GF-D8 (cell line): ENCODE measurements at regions not wholly inside any gene's neighbourhood (a gene's known extent, or its start where the extent isn't known, plus 50 kb on each side); places are given as distances from the start of the nearest gene placed in this dataset.
"Not testable (repeated sequence)": the region's sequence is repeated elsewhere in the genome, so short reads cannot be mapped to it uniquely, and the experiment has no call there.

Experiments used
- DNase-seq: peaks from one replicate; lab custom pipeline; 2025; lab: John Stamatoyannopoulos, UW

DNA sequence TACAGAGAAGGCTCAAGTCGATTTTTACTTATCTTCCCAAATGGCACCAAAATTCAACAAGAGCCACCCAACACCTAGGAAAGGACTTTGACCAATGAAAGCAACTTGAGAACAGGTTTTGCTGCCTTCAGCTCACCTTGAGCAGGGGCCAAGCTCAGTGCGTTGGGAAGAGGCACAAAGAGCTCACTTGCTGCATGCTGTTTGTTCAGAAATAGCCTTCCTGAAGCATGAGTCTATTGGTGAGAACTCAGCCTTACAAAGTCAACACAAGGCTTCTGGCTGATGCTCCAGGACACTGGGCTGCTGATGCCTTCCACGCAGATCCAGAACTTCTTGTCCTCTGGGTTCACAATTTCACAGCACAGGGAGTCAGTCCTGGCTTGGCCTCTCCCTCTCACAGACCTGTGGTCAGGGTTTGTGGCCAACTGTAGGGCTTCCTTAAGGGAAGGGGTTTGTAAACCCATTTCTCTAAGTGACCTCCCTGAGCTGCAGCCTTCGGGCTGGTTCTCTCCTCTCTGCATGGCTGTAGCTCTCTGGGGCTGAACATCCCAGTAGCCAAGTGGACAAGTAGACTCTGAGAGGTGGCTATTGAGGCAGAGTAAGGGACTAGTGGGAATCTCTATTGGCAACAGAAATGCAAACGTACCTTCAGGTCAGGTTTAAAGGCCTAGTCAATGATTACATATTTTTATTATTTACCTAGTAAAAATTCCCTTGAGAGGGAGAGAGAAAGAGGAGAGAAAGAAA lies 124.7 kb upstream of the GATA6 start:
- DNase-seq: no peak

DNA sequence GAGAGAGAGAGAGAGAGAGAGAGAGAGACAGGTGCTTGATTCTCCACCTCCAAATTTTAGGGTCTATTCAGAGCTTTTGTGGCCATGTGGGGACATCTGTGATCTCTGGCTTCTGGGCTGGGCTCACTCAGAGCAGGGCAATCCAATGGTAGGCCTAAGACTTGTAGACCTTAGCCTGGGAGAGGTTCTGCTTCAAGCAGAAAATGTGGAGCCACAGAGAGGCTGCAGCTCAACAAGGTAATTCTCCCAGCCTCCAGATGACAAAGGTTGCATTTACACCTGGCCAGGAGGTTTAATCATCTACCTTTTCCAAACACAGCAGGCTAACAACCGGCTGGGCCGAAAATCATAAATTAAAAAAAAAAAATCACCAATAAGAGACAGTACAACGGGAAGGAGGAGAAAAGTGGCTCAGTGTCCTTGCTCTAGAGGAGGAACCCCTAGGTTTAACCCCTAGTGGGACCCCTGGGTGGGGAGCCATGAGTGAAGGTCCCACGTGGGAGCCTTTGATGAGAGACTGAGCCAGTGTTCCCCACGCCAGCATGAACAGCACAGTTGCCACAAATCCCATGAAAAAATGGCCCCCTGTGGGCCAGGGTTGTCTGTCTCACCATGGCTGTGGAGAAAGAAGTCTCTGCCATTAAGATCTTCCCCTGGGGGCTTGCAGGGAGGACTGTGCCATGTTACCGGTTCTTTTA lies 124.0 kb upstream of the GATA6 start:
- no peak for DNase-seq

DNA sequence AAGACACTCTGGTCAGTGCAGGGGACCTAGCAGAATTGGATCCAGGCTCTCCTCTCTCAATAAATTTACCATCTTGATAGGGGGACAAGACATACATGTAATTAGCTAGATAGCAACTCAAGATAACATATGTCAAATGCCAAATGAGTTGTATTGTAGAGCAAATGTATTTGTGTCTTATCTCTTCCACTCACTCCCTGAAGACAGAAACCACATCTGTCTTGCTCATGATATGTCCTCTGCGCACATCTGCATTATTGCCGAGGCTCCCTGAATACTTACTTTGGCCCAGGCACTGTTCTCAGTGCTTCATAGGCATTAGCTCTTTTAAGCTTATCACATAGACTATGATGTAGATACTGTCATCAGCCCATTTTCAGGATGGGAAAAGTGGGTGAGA lies 122.9 kb upstream of the GATA6 start:
- no peak for DNase-seq

DNA sequence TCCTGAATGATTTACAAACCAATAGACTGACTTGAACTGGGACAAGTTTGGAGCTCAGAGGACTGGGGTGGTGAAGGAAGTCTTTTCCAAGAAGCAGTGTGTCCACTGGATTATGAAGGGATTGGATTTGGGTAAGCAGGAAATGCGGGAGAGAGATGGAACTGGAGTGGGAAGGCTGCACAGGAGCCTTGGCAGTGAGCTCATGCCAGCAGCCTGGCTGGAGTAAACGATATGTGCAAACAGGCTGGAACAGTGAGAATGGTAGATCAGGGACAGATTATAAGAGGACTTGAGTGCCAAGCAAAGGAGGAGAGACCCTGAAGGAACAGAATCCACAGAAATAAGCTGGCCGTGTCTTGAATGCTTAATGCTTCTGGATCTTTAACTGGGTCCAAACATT lies 121.9 kb upstream of the GATA6 start:
- no peak for DNase-seq

DNA sequence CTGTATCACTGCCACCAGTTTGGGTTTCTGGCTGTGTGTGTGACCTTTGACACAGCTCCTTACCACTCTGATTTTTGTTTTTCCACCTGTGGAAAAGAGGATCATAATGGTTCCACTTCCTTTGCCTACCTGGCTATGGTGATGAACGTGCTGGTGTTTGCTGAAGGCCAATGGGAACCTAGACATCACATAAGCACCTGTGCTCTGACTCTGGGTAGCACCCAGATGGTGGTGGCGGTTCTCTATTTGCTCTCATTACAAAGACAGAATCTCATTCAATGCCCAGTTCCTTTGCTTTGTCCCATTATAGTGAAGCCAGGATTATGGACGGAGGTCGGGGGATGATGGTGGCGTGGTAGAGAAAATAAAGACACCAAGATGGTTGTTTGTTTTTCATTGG lies 121.2 kb upstream of the GATA6 start:
- DNase-seq: no peak

DNA sequence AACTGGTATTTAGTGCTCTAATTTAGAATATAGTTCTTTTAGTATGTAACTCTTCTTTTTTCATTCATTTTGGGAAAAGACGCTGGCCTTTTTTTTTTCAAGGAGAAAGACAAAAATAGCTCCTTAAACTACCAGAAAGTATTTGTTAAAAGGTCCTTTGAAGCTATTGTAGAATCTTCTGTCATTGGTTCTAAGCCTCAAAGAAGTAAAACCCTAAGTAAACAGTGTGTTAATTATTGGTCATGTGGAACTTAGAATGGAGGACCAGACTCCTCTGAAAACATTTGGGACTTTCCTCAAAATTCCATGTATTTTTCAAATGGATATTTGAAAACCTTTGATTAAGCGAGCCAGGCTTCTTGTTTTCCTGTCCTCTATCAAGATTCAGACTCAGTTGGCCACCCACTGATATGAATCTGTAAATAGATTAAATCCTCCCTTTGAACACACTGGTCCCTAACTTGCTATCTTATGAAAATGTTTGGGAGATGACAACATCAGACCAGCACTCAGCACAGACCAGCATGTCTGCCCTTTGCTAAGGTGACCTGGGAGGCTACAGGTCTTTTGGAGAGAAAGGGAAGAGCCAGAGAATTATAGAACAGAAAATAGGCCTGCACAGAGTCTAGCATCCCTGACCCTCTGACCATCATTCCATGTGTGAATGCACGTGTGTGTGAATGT lies 120.3 kb upstream of the GATA6 start:
- no peak for DNase-seq

DNA sequence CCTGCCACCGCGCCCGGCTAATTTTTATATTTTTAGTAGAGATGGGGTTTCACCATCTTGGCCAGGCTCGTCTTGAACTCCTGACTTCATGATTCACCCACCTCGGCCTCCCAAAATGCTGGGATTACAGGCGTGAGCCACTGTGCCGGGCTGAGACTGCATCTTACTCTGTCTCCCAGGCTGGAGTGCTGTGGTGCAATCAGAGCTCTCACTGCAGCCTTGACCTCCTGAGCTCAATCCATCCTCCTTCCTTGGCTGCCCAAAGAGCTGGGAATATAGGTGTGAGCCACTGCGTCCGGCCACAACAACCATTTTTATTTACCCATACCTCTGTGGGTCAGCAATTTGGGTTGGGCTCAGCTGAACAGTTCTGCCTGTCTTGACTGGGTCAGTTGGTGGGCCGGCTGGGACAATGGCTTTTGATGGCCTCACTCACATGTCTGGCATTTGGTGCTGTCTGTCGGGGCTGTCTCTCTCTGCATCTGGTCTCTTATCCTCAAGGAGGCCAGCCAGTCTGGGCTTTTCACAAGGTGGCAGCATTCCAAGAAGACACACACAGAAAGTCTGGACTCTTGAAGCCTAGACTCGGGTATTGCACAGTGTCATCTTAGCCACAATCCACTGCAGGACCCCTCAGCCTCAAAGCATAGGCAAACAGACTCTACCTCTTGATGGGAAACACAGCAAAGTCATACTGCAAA lies 116.8 kb upstream of the GATA6 start:
- DNase-seq: no peak

DNA sequence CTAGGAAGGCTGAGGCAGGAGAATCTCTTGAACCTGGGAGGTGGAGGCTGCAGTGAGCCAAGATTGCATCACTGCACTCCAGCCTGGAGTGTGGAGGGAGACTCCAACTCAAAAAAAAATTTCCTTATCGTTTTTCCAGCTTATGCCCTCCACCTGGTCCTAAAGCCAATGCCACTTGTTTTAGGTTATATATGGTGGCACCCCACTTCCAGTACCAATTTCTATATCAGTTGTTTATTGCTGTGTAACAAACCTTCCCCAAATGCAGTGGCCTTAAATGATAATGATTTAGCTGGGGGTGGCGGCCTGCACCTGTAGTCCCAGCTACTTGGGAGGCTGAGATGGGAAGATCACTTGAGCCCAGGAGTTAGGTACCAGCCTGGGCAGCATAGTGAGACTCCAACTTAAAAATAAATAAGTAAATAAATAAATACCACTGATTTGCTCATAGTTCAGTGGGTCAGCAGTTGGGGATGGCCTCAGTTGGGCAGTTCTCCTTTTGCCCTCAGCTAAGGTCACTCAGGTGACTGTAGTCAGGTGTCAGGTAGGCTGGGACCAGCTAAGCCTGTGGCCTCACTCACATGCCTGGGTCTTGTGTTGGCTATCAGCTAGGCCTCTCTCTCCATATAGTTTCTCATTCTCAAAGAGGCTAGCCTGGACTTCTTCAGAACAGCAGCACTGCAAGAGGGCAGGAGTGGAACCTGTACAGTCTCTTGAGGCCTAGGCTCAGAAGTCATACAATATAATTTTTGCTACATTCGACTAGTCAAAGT lies 113.7 kb upstream of the GATA6 start:
- no peak for DNase-seq

DNA sequence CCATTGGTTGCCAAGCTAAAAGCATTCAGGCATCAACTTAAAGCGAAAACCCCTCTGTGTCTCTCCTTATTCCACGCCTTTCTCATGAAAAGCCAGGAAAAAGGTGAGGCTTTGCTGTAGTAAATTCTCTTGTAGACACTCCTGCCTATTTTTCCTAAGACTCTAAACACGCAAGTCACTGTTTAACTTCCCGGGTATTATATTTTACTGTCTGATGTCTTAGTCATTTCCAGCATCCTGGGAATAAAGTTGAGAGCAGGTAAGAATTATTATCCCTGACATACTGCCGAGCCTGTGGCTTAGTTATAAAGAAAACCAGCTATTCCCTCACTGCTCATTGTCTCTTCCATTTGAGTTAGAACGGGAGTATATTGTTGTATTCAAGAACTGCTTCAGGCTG lies 112.4 kb upstream of the GATA6 start:
- DNase-seq: no peak

DNA sequence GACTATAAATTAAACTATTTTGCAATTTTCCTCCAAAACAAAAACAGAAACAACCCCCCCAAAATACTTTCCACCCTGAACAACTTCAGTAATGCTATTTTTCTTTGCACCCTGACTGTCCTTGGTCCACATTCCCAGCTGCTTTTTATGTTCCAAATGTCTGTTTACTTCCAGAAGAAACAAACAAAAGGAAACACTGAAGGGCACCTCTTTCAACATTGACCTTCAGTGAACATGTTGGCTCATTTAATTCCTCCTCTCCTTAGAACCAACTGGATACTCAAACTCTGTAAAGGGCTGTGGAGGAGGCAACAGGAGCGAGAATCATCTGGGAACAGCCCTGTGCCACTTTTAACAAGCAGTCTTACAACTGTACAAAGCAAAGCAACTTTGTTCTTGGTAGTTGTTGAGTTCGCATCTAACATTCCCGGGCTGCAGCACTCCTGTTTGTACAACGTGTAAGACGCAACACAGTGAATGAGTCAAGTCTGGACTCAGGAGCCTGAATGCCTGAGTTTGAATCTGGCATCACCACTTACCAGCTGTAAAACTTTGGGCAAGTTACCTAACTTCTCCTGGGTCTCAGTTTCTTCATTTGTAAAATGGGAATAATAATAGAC lies 111.4 kb upstream of the GATA6 start:
- DNase-seq: no peak

DNA sequence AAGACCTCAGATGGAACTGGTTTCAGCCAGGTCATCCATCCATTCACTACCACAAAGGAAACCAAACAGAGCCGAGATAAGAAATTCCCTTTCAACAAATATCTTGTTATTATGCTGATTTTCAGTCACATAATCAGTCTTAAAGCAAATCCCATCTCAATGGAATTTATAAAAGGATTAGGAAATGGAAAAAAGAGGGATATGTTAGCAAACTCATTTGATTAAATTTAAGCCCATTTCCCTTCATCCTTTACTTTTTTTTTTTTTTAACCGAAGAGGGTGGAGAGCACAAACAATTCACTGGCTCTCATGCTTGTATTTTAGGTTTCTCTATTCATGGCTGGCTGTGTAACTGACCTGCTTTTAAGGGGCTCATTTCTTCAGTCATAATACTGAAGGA lies 109.0 kb upstream of the GATA6 start:
- DNase-seq: no peak

DNA sequence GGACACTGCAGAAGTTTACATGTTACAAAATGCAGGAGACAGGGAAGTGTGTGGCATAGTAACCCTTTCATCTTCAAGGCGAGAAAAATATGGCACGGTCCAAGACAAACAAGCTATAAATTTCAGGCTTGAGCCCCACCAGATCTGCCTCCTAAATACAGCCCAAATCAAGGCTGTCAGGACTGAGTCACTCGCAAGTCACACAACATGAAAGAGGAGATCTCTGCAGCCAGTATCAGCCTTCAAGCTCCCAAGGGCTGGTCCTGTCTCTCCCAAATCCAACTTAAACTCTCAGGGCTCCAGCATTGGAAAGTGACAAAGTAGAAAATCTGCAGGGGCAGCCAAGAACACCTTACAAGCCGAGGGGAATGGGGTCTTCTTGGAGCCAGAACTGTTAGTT lies 106.3 kb upstream of the GATA6 start:
- DNase-seq: no peak

DNA sequence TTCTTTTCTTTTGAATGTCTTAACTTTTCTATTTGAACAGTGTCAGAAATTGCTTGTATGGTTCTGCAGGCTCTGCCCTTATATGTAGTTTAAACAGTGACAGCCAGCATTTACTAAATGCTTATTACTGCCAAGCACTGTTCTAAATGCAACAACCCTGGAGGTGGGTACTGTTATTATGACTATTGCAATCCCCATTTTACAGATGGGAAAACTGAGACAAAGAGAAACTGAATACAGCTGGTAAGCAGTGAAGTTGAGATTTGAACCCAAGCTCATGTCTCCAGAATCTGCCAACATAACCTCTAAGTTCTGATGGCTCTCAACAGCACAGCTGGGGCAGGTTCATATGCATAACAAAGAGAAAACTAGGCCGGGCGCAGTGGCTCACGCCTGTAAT lies 105.7 kb upstream of the GATA6 start:
- DNase-seq: no peak

DNA sequence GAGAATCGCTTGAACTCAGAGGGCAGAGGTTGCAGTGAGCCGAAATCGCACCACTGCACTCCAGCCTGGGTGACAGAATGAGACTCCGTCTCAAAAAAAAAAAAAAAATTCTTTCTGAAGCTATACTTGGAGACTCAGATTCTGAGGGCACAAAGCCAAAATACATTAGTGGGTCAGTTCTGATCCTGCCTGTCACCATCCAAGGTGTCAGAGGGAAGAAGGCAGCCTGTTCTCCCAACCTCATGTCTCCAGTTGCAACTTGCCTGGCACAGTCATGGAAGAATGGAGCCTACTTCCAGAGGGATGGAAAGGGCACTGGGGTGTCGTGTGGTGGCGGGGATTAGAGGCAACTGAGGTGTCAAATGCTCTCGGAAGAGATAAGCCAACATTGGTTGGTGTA lies 104.8 kb upstream of the GATA6 start:
- DNase-seq: no peak

DNA sequence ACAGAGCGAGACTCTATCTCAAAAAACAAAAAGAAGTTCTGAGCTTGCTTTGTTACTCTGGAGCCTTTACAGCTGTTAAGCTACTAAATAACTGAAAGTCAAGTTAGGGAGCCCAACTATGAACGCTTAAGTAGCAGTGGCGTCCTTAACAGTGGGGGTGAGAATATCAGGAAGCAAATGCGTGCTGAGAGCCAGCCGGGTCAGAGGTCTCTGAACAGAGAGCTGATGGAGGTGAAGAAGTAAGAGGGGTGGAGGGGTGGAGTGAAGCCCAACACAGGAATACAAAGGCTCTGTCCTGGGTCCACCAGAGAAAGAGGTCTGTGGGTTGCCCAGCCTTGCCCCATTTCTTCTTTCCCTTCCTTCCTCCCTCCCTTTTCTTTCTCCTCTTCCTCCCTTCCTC lies 104.1 kb upstream of the GATA6 start:
- DNase-seq: no peak

DNA sequence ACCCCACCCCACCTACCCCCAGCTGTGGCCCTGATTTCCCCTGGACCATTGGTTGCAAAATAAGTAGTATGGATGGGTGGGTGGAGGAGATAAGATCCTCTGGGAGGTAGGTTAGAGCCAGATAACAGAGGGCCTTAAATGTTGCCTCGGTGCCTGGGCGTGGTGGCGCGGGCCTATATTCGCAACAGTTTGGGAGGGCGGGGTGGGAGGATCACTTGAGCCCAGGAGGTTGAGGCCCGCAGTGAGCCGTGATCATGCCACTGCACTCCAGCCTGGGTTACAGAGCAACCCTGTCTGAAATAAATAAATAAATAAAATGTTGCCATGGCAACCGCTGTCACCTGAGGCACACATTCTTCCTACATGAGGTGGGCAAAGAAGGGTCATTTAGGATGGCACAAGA lies 103.3 kb upstream of the GATA6 start:
- DNase-seq: no peak

DNA sequence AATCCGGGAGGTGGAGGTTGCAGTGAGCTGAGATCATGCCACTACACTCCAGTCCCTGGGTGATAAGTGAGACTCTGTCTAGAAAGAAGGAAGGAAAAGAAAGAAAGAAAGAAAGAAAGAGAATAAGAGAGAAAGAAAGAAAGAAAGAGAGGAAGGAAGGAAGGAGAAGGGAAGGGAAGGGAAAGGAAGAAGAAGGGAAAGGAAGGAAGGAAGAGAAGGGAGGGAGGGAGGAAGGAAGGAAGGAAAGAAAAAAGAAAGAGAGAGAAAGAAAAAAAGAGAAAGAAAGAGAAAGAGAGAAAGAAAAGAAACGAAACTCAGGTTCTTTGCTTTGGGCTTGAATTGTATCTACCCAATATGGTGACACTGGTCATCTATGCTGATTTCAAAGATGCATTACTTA lies 102.3 kb upstream of the GATA6 start:
- DNase-seq: no peak

DNA sequence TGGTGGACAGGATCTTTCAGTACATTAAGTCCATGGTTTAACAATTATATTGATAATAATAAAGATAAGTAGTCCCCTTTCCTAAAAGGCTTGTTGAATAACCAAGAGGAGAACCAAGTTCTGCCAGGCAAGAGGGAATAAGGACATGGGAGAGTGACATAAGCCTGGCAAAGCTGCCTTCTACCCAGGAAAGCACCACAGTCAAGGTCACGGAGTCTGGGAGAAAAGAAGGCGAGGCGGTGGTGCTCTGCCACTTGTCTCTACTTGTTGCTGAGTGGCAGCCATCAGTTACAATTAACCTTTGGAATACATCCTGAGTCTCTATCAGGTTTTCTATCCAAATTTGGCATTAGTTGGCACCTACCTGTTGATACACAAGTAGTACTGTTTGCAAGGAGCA lies 101.7 kb upstream of the GATA6 start:
- no peak for DNase-seq

DNA sequence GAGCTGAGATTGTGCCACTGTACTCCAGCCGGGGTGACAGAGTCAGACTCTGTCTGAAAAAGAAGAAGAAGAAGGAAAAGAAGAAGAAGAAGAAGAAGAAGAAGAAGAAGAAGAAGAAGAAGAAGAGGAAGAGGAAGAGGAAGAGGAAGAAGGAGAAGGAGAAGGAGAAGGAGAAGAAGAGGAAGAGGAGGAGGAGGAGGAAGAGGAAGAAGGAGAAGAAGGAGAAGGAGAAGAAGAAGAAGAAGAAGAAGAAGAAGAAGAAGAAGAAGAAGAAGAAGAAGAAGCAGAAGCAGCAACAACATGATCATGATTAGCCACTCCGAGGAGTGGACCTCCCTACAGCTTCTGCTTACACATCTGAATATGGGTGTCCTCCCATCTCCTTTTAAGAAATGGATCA lies 100.6 kb upstream of the GATA6 start:
- not testable (repeated sequence) for DNase-seq

DNA sequence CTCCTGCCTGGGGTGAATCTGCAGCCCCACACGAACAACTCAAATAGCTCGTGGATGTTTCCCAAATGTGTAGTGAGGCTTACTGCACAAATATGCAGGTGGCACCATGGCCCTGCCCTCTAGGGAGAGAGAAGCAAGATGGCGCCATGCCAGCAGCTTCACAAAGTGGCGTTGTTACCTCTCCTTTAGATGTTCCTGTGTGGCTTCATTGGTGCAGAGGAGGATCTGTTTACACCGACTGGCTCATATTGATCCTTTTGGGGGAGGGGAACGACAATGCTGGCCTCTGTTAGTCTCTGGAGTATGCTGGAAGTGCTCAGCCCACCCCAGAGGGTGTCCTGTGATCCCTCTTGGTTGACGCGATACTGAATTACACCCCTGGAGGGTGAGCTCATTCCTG lies 99.5 kb upstream of the GATA6 start:
- DNase-seq: no peak

DNA sequence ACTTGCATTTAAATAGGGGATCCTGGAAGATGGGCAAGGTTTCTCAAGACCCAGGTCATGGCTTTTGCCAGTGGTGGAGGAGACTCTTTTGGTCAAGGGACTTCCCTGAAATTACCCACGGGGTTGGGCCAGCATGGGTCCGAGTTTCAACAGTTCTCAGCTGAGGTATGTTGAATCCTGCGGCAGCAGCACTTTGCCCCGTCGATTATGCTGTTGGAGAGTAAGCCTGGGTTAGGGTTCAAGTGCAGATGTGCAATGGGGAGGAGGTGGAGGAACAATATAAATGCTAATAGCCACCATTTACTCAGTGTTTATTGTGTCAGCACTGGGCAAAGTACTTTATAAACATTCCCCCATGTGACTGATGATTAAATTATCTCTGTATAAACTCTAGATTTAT lies 96.0 kb upstream of the GATA6 start:
- DNase-seq: no peak
